ENCODE measurements at regions not wholly inside any gene's neighbourhood (a gene's known extent, or its start where the extent isn't known, plus 50 kb on each side); places are given as distances from the start of the nearest gene placed in this dataset.
"Not testable (repeated sequence)": the region's sequence is repeated elsewhere in the genome, so short reads cannot be mapped to it uniquely, and the experiment has no call there.

- DNase-seq (ENCODE audit: low read depth, low spot score), result peak; percentile 7
Measured at GRCh38 chr10:128178302-128178958, 52.2 kb upstream of the MKI67 start.

- no peak for DNase-seq (ENCODE audit: low read depth, low spot score)
Measured at GRCh38 chr10:128180843-128181242, 54.6 kb upstream of the MKI67 start.

- DNase-seq (ENCODE audit: low read depth, low spot score), result no peak
Measured at GRCh38 chr10:128185627-128186026, 59.4 kb upstream of the MKI67 start.

- no peak for DNase-seq (ENCODE audit: low read depth, low spot score)
Measured at GRCh38 chr10:128186959-128187787, 61.0 kb upstream of the MKI67 start.

- no peak for DNase-seq (ENCODE audit: low read depth, low spot score)
Measured at GRCh38 chr10:128187788-128188185, 61.6 kb upstream of the MKI67 start.

GRCh38 chr10:128189176-128189575 is 63.0 kb upstream of the MKI67 start:
- no peak for DNase-seq (ENCODE audit: low read depth, low spot score)

GRCh38 chr10:128191847-128192246 is 65.6 kb upstream of the MKI67 start:
- no peak for DNase-seq (ENCODE audit: low read depth, low spot score)

- not testable (repeated sequence) for DNase-seq (ENCODE audit: low read depth, low spot score)
Measured at GRCh38 chr10:128201826-128202225, 75.6 kb upstream of the MKI67 start.

- DNase-seq (ENCODE audit: low read depth, low spot score), result no peak
Measured at GRCh38 chr10:128203028-128203427, 76.8 kb upstream of the MKI67 start.

- DNase-seq (ENCODE audit: low read depth, low spot score), result not testable (repeated sequence)
Measured at GRCh38 chr10:128205591-128205990, 79.4 kb upstream of the MKI67 start.

GRCh38 chr10:128206676-128207075 is 80.5 kb upstream of the MKI67 start:
- no peak for DNase-seq (ENCODE audit: low read depth, low spot score)

GRCh38 chr10:128209862-128210214 is 83.6 kb upstream of the MKI67 start:
- DNase-seq (ENCODE audit: low read depth, low spot score), result no peak

- DNase-seq (ENCODE audit: low read depth, low spot score), result peak; percentile 70
Measured at GRCh38 chr10:128210215-128211063, 84.2 kb upstream of the MKI67 start.

- no peak for DNase-seq (ENCODE audit: low read depth, low spot score)
Measured at GRCh38 chr10:128211064-128211504, 84.9 kb upstream of the MKI67 start.

- peak; percentile 84 for DNase-seq (ENCODE audit: low read depth, low spot score)
Measured at GRCh38 chr10:128211953-128212727, 85.9 kb upstream of the MKI67 start.

GRCh38 chr10:128213156-128213555 is 86.9 kb upstream of the MKI67 start:
- no peak for DNase-seq (ENCODE audit: low read depth, low spot score)

GRCh38 chr10:128215733-128216132 is 89.5 kb upstream of the MKI67 start:
- no peak for DNase-seq (ENCODE audit: low read depth, low spot score)

- DNase-seq (ENCODE audit: low read depth, low spot score), result no peak
Measured at GRCh38 chr10:128217136-128217535, 90.9 kb upstream of the MKI67 start.

- DNase-seq (ENCODE audit: low read depth, low spot score), result no peak
Measured at GRCh38 chr10:128218161-128218560, 91.9 kb upstream of the MKI67 start.

GRCh38 chr10:128219295-128219694 is 93.1 kb upstream of the MKI67 start:
- no peak for DNase-seq (ENCODE audit: low read depth, low spot score)

GRCh38 chr10:128220021-128220420 is 93.8 kb upstream of the MKI67 start:
- no peak for DNase-seq (ENCODE audit: low read depth, low spot score)
